Neural cell (in vitro differentiated cells): ENCODE measurements at regions not wholly inside any gene's neighbourhood (a gene's known extent, or its start where the extent isn't known, plus 50 kb on each side); places are given as distances from the start of the nearest gene placed in this dataset.

Experiments used
- CTCF ChIP-seq: fragments of 450-650 bp; IDR thresholded peaks from 2 replicates; pipeline ENCODE4 v1.5.1; 2014; ENCODE audit warnings: antibody characterized with exemption, mild to moderate bottlenecking, moderate library complexity; ENCODE audit not compliant: poor library complexity, severe bottlenecking
- EP300 ChIP-seq: fragments of 450-650 bp; conservative IDR thresholded peaks from 2 replicates; pipeline ENCODE4 v1.6.1; 2014; ENCODE audit warnings: antibody characterized with exemption, mild to moderate bottlenecking, moderate library complexity; ENCODE audit not compliant: poor library complexity, severe bottlenecking
- EZH2 ChIP-seq: fragments of 200-600, 300-800 bp; shearing (Covaris generic), sonication (generic); IDR thresholded peaks from 2 replicates; pipeline ENCODE4 v1.6.1; 2014; ENCODE audit warnings: antibody characterized with exemption, low read length, borderline replicate concordance, mild to moderate bottlenecking; ENCODE audit not compliant: insufficient read depth, poor library complexity, severe bottlenecking
- POLR2AphosphoS5 ChIP-seq: IDR thresholded peaks from 2 replicates; pipeline ENCODE4 v1.6.1; 2012
- RAD21 ChIP-seq: fragments of 450-650 bp; conservative IDR thresholded peaks from 2 replicates; pipeline ENCODE4 v1.6.1; 2014; ENCODE audit warnings: antibody characterized with exemption, mild to moderate bottlenecking, moderate library complexity
- SMC3 ChIP-seq: fragments of 450-650 bp; conservative IDR thresholded peaks from 2 replicates; pipeline ENCODE4 v1.6.1; 2014; ENCODE audit warnings: antibody characterized with exemption, mild to moderate bottlenecking, moderate library complexity; ENCODE audit not compliant: poor library complexity
- TAF1 ChIP-seq: IDR thresholded peaks from 2 replicates; pipeline ENCODE4 v1.6.1; 2012; ENCODE audit warnings: low read depth

GRCh38 chr1:191687721-191688120, 470.5 kb upstream of the RGS18 start:
- TF ChIP-seq CTCF: no peak
- no peak for TF ChIP-seq TAF1
- no peak for TF ChIP-seq EZH2
- TF ChIP-seq POLR2AphosphoS5: no peak
- no peak for TF ChIP-seq EP300
- TF ChIP-seq RAD21: no peak
- no peak for TF ChIP-seq SMC3
